ENCODE measurements at regions not wholly inside any gene's neighbourhood (a gene's known extent, or its start where the extent isn't known, plus 50 kb on each side); places are given as distances from the start of the nearest gene placed in this dataset.

GRCh38 chr10:123390874-123391273, 236.7 kb downstream of the BUB3 start:
- TF ChIP-seq CTCF (IDR thresholded peaks at IDR 0.05) = no peak
- TF ChIP-seq MYC (IDR thresholded peaks at IDR 0.05; ENCODE audit: borderline replicate concordance, low read length) = no peak
- TF ChIP-seq RAD21 (conservative IDR thresholded peaks at IDR 0.05 in 1 of 2, IDR thresholded peaks at IDR 0.05 in 1 of 2) = no peak
- TF ChIP-seq CHD2 (IDR thresholded peaks at IDR 0.05; ENCODE audit: low read length, partially characterized antibody) = no peak
- no peak for TF ChIP-seq ESRRA (IDR thresholded peaks at IDR 0.05; ENCODE audit: borderline replicate concordance, low read length)
- no peak for TF ChIP-seq NPAS2 (CRISPR knock-in tag; IDR thresholded peaks at IDR 0.05; ENCODE audit: borderline replicate concordance)
- TF ChIP-seq USF2 (IDR thresholded peaks at IDR 0.05) = no peak
- TF ChIP-seq RFX5 (IDR thresholded peaks at IDR 0.05) = no peak
- no peak for TF ChIP-seq FOSL2 (IDR thresholded peaks at IDR 0.05)
- no peak for TF ChIP-seq FOSL2 (CRISPR knock-in tag; IDR thresholded peaks at IDR 0.05)
- no peak for TF ChIP-seq KDM1A (IDR thresholded peaks at IDR 0.05; ENCODE audit: low read depth)
- TF ChIP-seq HOXA7 (CRISPR knock-in tag; IDR thresholded peaks at IDR 0.05) = no peak
- no peak for TF ChIP-seq JUN (IDR thresholded peaks at IDR 0.05)
- TF ChIP-seq JUNB (IDR thresholded peaks at IDR 0.05) = no peak
